Midbrain (tissue), 1 donor: ENCODE measurements at regions not wholly inside any gene's neighbourhood (a gene's known extent, or its start where the extent isn't known, plus 50 kb on each side); places are given as distances from the start of the nearest gene placed in this dataset.

ENCODE experiments used
- DNase-seq: peaks from one replicate; lab custom pipeline; 2025; lab: John Stamatoyannopoulos, UW

DNA sequence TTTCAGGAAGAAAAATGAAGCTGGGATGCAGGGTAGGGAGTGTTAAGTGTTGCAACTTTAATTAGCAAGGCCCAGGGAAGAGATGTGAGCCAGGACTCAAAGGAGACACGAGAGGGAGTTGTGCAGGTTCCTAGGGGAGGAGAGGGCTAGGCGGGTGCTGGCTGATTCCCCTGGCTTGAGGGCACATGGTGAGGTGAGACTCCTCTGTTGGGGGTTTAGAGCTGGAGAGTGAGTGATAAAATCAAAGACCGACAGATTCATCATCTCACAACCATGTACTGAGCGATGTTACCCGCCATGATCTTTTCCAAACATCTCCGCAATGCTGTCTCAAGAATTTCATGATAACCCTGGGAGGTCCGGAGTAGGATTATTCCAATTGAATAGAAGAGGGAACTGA lies 161.8 kb upstream of the CSF3R start:
- no peak for DNase-seq

- DNase-seq: no peak
Observed at GRCh38 chr1:36643371-36644270, 160.9 kb upstream of the CSF3R start.

DNA sequence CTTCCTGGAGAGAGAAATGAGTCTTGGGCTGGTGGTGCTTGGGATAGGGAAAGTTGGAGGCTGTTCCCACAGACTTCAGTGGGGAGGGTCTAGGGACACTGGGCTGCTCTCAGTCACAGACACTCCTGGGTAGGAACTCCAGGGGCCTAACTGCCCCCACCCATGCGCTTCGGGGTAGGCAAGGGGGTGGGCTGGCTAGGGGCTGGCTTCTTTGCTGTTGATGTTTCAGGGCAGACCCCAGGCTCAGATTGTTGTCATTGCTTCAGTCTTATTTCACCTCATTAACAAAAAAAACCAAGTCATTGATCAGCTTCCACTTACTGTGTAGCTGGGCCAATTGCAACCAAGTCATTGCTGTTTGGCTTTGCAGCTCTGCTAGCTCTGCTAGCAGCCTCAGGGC lies 160.1 kb upstream of the CSF3R start:
- no peak for DNase-seq

DNA sequence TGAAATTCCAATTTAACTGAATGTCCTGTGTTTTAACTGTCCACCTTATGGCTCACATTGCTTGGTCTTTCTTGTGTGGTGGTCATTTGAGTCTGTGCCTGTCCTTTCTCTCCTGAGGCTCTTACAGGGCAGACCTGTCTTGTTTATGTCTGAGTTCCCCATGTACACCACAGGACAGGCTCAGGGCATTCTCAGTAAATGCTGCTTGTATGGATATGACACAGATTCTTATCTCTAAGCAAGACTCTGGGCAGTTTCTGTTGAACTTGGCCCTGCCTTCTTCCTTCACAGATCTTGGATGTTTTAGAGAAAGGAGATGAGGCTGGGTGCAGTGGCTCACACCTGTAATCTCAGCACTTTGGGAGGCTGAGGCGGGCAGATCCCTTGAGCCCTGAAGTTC lies 159.1 kb upstream of the CSF3R start:
- DNase-seq: no peak

- DNase-seq: no peak
Observed at GRCh38 chr1:36639461-36639860, 156.7 kb upstream of the CSF3R start.

GRCh38 chr1:36638268-36638667 lies 155.6 kb upstream of the CSF3R start:
- no peak for DNase-seq

DNA sequence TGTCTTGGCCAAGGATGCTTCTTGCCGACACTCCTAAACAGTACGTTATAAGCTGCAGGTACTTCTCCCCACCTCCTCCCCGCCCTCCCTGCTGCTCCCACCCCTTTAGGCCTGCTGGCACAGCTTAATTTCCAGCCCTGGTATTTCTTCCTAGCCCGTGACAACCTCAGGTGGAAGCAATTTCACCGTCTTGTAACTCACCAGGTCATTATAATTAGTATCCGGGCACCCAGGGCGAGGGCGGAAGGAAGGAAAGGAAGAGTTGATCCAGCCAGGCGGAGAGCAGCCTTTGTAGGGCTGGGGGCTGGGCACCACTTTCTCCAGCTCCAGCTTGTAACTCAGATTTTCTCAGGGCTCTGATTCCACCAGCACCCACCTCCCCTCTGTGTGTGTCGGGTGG lies 153.5 kb upstream of the CSF3R start:
- no peak for DNase-seq

DNA sequence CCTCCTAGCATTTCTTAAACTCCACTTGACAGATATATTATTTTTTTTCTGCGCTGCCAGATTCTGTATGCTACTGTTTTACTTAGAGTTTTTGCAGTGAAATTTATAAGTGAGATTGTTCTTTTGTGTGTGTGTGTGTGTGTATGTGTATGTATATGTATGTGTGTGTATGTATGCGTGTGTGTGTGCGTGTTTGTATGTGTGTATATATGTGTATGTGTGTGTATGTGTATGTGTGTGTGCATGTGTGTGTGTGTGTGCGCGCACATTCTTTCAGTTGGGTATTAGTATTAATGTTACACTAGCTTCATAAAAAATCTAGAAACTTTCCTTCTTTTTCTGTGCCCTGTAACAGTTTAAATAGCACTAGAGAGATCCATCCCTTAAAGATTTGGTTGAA lies 152.6 kb upstream of the CSF3R start:
- DNase-seq: no peak

GRCh38 chr1:36628804-36629203 lies 146.1 kb upstream of the CSF3R start:
- DNase-seq: no peak

DNA sequence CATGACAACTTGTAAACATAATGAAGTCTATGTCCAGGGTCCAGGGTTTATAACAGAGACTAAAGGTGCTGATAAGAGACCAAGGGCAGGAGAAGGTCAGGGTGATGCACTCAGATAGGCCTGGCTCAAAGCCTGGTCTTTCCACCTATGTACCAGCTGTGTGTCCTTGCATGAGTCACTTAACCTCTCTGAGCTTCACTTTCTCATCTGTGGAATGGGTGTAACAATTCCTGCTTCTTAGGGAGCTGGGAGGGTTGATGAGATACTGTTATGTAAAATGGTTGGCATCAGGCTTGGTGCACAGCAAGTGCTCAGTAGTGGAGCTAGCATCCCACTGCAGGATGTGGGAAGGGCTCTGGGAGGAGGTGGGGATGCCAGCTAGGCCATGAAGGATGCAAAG lies 143.7 kb upstream of the CSF3R start:
- DNase-seq: no peak

DNA sequence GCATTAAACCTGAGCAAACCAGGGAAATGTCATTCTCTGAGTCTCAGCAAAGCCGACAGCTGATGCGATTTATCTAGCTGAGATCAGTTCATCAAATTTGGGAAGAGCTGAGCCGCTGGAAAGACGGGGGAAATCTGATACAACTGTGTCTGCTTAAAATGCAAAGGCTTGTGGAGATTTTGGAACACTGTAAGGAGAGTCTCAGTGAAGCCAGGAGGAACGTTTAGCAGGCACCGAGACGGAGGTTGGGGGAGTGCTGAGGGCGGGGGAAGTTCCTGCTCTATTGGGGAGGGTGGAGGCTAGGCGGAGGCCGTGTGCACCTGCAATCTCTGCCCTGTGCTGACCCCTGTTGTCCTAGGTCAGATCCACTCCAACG lies 143.2 kb upstream of the CSF3R start:
- no peak for DNase-seq

DNA sequence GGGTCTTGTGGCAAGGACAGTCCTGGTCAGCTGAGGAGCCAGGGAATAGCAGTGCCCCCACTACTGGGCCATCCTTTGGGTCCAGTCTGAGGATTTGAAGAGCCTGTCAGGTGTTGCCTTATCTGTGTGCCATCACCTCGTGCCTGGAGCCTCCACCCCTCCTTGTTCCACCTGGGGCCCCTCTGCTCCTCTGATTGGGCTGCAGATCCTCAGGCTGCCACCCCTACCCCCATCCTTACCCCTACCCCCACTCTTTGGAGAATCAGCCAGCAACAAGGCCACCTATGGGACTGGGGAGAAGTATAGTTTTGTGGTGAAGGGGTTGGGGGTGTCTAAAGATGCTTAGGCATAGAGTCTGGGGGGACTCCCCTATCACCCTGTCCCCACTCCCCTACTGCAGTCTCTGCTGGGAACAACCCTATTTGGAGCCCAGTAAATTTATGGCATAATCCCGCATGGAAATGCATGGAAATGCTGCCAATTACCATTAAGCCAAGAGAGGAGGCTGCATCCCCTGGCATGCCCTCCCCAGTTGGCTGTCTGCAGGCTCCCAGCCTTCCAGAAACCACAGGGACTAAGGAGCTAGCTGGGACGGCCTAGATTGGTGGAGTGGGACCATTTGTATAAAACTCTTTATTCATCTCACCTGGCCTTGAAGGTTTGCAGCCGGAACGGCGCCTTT lies 142.7 kb upstream of the CSF3R start:
- no peak for DNase-seq

- no peak for DNase-seq
Observed at GRCh38 chr1:36624466-36624865, 141.8 kb upstream of the CSF3R start.

DNA sequence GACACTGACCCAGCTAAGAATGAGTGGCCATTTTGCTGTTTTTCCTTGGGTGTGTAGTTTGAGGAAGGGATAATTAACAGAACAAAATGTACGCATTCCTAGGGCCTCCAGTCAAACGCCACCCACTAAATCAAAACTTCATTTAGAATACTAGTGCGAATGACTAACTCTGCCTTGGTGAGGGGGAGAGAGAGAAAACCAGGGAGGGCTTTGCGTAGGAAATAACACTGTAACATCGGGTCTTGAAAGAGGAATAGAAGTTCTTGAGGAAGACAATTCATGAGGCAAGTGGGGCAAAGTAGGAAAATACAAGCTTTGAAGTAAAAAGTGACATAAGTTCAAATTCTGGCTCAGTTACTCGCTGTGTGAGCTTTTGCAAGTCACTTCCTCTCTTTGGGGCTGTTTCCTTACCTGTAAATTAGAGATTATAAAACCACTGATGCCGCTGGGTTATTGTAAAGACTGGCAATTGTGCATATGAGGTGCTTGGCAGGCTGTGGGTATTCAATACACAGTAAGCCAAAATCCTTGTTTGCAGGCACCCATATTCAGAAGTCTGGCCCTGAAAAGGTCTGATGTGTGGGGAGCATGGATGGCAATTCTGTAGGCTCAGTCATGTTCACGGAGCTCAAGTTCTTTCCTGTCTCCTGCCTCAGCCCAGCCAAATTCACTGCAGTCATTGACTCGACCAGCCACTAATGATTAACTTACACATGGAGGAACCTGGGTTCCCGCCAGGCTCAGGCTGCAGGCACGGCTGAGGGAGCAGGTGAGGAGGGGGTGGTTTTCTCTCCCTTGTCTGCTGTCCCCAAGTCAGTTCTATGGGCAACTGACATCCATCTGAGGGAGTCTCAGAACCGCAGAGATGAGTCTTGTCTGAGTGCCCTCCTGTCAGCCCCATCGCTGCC lies 140.3 kb upstream of the CSF3R start:
- no peak for DNase-seq

GRCh38 chr1:36621531-36621930 lies 138.8 kb upstream of the CSF3R start:
- DNase-seq: no peak

DNA sequence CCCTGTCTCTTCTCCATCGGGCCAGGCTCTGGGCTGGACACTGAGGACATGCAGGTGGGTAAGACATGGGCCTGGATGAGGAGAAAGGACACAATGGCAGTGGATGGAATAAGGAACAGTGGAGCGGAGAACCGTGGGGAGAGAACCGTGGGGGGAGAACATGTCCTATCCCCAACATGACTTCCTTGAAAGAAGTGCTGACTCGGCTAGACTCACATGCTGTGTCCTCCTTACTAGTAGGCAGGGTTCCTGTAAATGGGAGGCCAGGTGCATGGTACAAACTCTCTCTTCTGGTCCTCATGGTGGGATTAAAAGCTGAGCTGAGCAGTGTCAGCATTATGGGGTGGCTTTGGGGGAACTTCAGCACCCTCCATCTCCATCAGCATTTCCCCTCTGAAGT lies 137.4 kb upstream of the CSF3R start:
- no peak for DNase-seq

DNA sequence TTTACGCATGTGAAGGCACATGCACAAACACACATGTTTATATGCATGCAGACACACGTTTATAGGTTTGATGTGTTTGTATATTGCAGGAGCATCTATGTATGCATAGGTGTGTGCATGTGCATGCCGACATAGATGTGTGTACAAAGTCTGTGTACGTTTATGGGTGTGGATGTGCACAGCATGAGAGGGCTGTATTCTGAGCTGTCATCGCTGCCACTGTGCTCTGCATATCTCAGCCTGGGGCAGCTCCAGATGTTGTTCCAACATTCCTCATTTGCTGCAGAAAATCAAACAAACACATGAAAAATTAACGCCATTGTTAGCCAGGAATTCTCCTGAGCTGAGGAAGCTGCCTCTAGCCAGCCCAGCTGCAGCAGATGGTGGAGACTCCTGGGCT lies 132.3 kb upstream of the CSF3R start:
- no peak for DNase-seq

- DNase-seq: no peak
Observed at GRCh38 chr1:36614571-36614970, 131.9 kb upstream of the CSF3R start.

- DNase-seq: no peak
Observed at GRCh38 chr1:36613721-36614120, 131.0 kb upstream of the CSF3R start.

GRCh38 chr1:36612881-36613280 lies 130.2 kb upstream of the CSF3R start:
- DNase-seq: no peak

DNA sequence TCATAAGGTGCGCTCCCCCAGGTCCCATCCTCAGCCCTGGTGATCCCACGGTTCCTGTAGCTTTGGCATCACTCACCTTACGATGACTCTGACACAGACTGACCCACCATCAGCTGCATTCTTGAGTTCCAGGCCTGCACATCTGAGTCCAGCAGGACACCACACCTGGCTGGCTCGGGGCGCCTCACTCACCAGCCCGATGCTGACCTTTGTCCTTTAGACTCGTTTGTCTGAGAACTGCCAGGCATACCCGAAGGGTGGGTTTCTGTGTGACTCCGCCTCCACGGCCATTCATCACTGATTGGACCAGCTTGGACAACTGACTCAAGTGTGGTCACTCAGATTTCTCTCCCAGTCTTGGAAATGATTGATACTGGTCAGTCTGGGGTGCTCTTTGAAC lies 129.4 kb upstream of the CSF3R start:
- no peak for DNase-seq

GRCh38 chr1:36609241-36610027 lies 126.7 kb upstream of the CSF3R start:
- peak; percentile 75 for DNase-seq
